Stimulated activated naive CD8-positive, alpha-beta T cell treated with anti-CD3 and anti-CD28 coated beads, Interleukin-15, amount 100 ng/mL, for 72 hours (primary cell): ENCODE measurements at regions not wholly inside any gene's neighbourhood (a gene's known extent, or its start where the extent isn't known, plus 50 kb on each side); places are given as distances from the start of the nearest gene placed in this dataset.

Experiments used
- ATAC-seq: fragments of 150-1000 bp; cut with Tn5 transposase; 2 replicates; pipeline ENCODE4 v1.10.0; 2021; ENCODE audit warnings: mild to moderate bottlenecking, moderate library complexity
- DNase-seq, 2 donors: peaks; one replicate each; pipeline ENCODE4 v3.0.0; 2021 to 2022
- H3K27ac Mint-ChIP-seq, 2 donors: one replicate each; pipeline ENCODE4 v1.8.0; 2022; ENCODE audit warnings: mild to moderate bottlenecking in 2 of 2, mixed read lengths in 2 of 2, moderate library complexity in 2 of 2
- H3K27me3 Mint-ChIP-seq: one replicate; pipeline ENCODE4 v1.8.0; 2022; ENCODE audit warnings: mixed read lengths
- H3K4me1 Mint-ChIP-seq: one replicate; pipeline ENCODE4 v1.8.0; 2022; ENCODE audit warnings: mild to moderate bottlenecking, mixed read lengths
- H3K4me3 Mint-ChIP-seq, 2 donors: one replicate each; pipeline ENCODE4 v1.8.0; 2022; ENCODE audit warnings: mild to moderate bottlenecking in 2 of 2, mixed read lengths in 2 of 2, moderate library complexity in 1 of 2
- H3K9me3 Mint-ChIP-seq, 2 donors: one replicate each; pipeline ENCODE4 v1.8.0; 2022; ENCODE audit warnings: mixed read lengths in 2 of 2

DNA sequence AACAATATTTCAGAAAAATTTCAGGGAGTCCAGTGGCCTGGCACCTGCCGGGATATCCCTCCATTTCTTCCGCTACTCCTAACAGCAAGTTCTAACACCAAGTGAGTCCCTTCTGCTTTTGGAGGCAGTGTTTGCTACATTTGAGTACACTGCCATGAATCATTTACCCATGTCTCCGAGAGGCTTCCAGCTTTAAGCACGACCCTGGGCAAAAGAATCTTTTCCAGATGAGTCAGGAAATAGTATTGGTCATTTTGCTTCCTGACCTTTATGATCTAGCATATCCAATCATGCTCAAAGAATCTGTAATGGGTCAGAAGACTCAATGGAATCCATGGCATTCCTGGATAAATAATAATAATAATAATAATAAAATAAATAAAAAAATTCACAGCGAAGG is 60.7 kb upstream of the FMN2 start:
- H3K9me3 Mint-ChIP-seq: peaks cover 1 to 5% of the 10 kb centered on the region in 2 donors
- H3K4me3 Mint-ChIP-seq: no peak overlapping the region
- H3K4me1 Mint-ChIP-seq: no peaks in the 10 kb centered on the region
- no peak overlapping the region for H3K27ac Mint-ChIP-seq
- ATAC-seq (no peak), DNase-seq (no peak)
- H3K27me3 Mint-ChIP-seq: no peaks in the 10 kb centered on the region

DNA sequence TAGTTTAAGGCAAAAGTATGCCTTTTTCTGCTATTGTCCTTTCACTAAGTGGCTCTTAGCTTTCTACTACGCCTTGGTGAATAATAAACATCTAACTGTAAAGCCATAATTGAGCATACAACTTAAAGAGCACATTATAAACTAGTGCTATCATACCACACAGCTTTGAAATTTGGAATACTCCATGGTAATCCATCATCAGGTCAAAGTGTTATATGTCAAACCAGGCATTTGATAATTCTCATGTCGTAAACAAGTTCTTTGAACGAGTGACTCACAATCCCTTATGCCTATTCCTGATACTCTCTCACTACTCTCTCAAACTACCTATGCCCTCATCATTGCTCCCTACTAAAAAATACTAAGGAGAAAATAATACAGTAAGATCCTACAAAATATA is 60.3 kb upstream of the FMN2 start:
- H3K4me1 Mint-ChIP-seq: no peaks in the 10 kb centered on the region
- DNase-seq: no peak
- H3K27ac Mint-ChIP-seq: no peak overlapping the region
- H3K27me3 Mint-ChIP-seq: no peaks in the 10 kb centered on the region
- peaks cover 5% of the 10 kb centered on the region in 2 donors for H3K9me3 Mint-ChIP-seq
- H3K4me3 Mint-ChIP-seq: no peak overlapping the region
- ATAC-seq: no peak

DNA sequence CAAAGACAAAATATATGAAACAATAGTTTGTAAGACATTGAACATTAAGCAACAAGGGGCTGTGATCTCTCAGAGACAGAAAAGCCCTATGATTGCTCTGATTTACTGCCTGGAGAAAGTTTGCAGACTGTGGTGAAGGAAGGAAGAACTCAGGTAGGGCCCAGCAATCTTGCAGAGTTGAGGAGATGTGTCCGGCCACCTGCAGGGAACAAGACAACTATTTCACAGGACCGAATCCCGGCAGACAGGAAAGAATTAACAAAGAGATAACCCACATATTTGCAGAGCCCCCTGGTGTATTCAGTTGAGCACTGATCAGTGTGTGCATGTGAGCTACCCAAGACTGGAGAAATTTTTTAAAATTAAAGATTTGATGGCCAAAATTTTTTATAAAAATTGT is 58.3 kb upstream of the FMN2 start:
- ATAC-seq (no peak), DNase-seq (no peak)
- Mint-ChIP-seq H3K9me3 (peaks cover 5 to 15% of the 10 kb centered on the region in 2 donors), H3K27me3 (no peaks in the 10 kb centered on the region), H3K4me3 (no peak overlapping the region), H3K4me1 (no peaks in the 10 kb centered on the region), H3K27ac (no peak overlapping the region)

DNA sequence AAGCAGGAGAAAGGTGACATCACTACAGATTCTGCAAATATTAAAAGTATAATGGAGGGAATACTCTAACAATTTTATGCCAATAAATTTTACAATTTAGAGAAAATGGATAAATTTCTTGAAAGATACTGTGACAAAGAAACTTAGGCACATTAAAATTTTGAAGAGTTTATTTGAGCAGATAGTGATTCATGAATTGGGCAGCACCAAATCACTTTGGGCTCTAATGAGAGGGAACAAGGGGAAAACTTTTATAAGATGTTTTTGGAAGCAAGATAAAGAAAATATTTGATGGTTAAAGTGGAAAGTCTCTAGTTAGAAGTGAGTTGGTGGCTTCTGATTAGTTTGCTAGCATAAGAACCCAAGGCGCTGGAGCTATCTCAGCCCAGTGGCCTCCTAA is 55.2 kb upstream of the FMN2 start:
- Mint-ChIP-seq H3K9me3 (peaks cover 5 to 15% of the 10 kb centered on the region in 2 donors), H3K27ac (no peak overlapping the region), H3K27me3 (no peaks in the 10 kb centered on the region), H3K4me1 (no peaks in the 10 kb centered on the region), H3K4me3 (no peak overlapping the region)
- no peak for DNase-seq
- ATAC-seq: no peak
